ENCODE measurements at regions not wholly inside any gene's neighbourhood (a gene's known extent, or its start where the extent isn't known, plus 50 kb on each side); places are given as distances from the start of the nearest gene placed in this dataset.

DNA sequence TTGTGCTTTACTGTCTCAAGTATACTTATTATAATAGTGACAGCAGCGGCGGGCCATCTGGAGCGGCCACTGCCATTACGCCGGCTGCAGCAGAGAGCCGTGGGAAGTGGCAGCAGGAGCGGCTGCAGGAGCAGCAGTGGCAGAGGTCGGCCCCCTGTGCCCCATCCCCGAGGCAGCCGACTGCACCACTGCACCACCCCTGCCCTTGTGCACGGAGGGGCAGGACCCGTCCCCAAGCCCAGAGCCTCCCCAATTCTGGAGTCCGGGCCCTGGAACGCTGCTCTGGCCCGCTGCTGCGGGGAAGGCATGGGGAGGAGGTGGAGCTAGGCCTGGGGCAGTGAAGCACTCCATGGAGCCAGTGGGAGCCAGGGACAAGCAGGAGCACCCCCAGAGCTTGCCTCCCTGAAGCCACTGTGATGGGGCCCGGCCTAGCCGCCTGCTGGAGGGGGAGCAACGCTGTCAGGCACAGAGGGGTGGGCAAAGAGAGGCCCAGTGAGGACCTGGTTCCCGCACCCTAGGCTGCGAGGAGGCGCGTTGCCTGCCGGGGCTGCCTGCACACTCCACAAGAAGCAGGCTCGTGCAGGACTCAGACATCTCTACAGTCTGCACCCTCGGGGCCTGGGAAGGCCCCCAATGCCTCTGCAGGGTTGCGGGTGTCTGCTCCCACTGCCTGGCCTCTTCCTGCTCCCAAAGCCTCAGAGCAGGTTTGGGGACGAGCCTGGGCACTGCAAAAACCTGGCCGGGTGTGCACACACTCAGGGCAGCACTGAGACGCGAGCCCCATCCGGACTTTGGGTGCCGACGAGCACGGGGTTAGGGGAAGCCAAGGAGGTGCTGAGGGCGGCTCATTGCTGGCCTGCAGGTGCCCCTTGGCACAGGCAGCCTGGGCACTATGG is 74.2 kb upstream of the RASSF8 start:
- TF ChIP-seq POLR2A (IDR thresholded peaks at IDR 0.05) = no peak
- TF ChIP-seq, protein P1, sequence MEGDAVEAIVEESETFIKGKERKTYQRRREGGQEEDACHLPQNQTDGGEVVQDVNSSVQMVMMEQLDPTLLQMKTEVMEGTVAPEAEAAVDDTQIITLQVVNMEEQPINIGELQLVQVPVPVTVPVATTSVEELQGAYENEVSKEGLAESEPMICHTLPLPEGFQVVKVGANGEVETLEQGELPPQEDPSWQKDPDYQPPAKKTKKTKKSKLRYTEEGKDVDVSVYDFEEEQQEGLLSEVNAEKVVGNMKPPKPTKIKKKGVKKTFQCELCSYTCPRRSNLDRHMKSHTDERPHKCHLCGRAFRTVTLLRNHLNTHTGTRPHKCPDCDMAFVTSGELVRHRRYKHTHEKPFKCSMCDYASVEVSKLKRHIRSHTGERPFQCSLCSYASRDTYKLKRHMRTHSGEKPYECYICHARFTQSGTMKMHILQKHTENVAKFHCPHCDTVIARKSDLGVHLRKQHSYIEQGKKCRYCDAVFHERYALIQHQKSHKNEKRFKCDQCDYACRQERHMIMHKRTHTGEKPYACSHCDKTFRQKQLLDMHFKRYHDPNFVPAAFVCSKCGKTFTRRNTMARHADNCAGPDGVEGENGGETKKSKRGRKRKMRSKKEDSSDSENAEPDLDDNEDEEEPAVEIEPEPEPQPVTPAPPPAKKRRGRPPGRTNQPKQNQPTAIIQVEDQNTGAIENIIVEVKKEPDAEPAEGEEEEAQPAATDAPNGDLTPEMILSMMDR (IDR thresholded peaks at IDR 0.05) = no peak
